GM19025 (cell line): ENCODE measurements at regions not wholly inside any gene's neighbourhood (a gene's known extent, or its start where the extent isn't known, plus 50 kb on each side); places are given as distances from the start of the nearest gene placed in this dataset.
"Not testable (repeated sequence)": the region's sequence is repeated elsewhere in the genome, so short reads cannot be mapped to it uniquely, and the experiment has no call there.

ENCODE experiments used
- ATAC-seq: cut with Tn5 transposase; IDR thresholded peaks from one replicate; pipeline ENCODE4 v1.9.1; 2021; ENCODE audit warnings: mild to moderate bottlenecking, low read depth, moderate library complexity; ENCODE audit not compliant: unreplicated experiment

DNA sequence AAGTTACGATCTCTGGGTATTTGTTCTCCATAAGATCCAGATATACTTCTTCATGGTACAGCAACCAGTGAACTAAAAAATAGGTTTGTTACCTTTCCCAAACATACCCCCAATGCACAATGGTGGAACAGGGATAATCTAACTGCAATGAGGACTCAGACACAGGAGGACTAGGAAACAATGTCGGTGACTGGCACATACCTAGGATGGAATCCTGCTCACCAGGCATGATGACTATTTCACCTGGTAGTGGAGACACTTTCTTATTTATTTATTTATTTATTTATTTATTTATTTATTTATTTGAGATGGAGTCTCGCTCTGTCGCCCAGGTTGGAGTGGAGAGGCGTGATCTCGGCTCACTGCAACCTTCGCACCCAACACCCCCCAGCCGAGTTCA is 159.9 kb upstream of the CCNH start:
- ATAC-seq: no peak

DNA sequence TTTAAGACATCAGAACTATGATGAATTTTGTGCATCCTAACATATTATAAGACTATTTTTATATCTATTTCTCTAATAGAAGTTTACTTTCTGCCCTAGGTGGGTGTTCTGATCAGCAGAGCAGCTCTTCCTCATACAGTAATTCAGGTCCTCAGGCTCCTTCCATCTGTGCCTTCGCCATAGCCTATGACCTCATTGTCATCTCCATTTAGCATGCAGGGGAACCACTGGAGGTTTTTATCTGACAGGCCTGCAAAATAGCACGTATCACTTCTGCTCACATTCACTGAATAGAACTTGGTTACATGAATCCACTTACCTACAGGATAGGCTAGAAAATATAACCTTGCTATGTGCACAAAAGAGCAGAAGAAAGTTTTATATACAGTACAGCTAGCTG is 159.4 kb upstream of the CCNH start:
- ATAC-seq: no peak

DNA sequence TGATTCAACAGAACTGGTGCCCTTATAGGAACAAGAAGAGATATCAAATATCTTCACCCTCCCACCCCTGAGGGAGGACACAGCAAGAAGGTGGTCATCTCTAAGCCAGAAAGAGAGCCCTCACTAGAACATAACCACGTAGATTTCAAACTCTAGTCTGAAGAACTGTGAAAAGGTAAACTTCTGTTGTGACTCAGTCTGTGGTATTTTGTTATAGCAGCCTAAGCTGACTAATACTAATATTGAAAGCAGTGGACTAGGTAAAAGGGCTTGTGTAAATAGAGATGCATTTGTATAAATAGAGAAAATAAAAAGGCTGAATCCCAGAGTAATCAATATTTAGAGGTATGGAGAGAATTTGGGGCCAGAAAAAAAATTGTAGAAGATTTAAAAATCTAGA is 157.6 kb upstream of the CCNH start:
- no peak for ATAC-seq

DNA sequence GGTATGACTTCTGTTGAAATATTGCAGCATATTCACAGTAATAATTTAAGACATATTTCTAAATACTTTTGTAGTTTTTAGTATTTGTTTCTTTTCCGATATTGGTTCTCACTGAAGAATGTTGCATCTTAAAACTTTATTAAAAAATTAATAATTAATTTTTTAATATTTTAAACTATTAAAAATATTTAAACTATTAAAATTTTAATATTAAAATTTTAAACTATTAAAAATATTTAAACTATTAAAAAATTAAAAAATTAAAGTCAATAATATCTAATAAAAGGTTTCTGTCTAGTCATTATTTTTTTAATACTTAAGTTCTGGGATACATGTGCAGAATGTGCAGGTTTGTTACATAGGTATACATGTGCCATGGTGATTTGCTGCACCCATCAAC is 149.3 kb upstream of the CCNH start:
- no peak for ATAC-seq

DNA sequence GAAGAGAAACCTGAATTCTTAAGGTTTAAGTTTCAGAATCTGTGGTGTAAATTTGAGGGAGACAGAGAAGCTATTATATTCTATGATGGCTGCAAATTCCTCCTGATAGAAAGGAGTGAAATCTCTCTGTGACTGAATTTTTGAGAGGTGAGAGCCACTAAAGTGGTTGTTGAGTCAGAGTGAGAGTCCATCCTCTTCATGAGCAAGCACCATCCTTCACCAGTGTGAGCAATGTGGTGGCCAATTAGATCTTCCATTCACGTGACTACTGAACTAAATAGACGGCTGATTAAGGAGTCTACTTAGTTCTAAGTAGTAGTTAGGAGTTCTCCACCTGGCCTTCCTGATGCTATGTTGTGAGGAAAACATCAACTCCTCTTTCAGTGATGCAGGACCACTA is 147.8 kb upstream of the CCNH start:
- ATAC-seq: no peak

DNA sequence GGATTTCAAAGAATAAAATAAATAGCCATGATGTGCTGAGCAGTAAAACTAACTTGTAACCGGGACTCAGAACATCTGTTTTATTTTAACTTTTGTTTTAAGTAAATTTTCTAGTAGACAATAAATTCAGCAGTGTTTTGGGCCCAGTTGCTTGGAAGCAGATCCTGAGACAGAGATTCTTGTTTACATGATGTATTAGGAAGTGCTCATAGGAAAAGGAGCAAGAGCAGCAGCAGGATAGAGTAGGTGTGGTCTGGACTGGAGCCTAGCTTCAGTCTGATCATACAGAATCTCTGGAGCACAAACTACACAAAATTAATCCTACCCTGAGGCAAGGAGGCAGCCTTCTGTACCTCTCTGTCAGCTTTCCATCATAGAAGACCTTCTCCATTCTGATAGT is 139.2 kb upstream of the CCNH start:
- no peak for ATAC-seq

DNA sequence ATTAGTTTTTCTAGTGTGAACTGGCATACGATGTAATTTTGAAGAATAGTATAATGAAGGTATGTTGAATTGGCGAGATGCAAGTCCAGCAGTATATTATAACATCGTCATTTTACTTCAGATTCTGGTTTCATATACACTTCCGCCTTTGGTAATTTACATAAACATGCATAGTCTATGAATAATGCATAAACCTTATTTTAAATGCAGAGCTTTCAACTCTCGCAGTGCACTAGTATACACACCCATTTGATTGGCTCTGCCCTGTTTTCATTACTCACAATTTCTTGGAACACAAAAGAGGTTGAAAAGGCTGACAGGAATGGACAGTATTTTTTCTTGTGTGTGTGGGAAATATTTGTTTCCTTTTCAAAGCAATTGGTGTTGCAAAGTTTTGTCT is 128.9 kb upstream of the CCNH start:
- no peak for ATAC-seq

DNA sequence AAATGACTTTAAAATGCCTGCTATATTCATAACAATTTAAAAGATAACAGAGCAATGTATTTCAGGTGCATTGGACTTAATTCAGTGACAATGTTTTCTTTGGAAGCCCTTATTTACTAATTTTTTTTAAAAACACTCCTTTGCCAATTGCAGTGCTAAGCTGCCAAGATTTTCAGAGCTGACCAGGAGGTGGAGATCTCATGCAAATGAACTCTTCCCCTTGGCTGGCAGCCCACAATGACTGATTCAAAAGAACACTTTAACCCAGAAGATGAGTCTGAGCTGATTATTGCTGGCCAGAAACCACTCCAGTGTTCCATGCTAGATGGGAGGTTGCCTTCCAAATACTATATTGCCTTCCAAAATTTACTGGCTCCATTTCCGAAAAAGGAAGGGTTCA is 128.3 kb upstream of the CCNH start:
- ATAC-seq: no peak

DNA sequence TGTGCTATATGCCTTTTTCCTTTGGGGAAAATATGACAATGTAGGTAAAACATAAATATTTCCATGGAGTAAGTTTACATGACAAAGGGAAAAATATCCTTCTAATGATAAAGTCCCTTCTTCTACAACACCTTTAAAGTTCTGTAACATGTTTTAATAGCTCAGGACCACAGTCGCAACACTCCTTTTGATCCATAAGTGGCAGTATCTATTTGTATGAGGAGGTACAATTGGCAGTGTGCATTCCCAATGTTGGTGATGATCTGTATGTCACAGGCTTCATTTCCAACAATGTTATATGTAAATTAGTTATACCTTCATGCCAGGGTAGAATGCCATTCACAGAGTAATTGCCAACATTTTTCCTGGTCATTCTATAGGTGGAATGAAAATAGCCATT is 127.1 kb upstream of the CCNH start:
- ATAC-seq: no peak

DNA sequence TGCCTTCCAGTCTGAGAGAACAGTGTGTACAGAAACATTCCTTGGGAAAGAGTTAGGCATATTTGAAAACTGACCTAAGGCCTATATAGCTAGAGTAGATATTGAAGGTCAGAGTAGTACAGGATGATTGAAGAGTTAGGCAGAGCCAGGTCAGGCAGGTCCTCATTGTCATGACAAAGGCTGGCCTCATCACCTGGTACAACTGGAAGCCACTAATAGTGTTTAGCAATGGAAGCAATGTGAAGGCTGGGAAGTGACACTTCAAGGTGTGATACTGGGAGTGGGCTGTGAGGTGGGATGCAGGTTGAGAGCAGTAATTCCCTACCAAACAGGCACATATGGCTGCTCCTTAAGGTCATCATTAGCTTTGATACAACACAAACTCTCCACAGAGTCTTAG is 123.6 kb upstream of the CCNH start:
- no peak for ATAC-seq

DNA sequence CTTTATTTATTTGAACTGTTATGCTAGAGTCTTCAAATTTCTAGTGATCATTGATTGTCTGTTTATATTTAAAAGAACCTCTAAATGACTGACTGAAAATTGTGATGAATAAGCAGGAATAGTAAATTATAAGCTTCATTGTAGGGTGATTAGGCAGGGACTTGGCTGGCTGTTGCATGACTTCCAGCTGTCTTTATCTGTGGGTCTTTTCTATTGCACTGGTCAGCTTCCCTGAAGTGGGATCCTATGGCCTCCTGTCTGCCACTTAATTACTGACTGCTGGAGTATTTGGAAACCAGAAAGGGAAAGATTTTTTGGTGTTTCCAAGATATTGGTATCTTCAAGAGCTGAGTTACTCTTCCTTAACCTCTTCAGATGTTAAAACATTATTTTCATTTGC is 123.0 kb upstream of the CCNH start:
- ATAC-seq: no peak

DNA sequence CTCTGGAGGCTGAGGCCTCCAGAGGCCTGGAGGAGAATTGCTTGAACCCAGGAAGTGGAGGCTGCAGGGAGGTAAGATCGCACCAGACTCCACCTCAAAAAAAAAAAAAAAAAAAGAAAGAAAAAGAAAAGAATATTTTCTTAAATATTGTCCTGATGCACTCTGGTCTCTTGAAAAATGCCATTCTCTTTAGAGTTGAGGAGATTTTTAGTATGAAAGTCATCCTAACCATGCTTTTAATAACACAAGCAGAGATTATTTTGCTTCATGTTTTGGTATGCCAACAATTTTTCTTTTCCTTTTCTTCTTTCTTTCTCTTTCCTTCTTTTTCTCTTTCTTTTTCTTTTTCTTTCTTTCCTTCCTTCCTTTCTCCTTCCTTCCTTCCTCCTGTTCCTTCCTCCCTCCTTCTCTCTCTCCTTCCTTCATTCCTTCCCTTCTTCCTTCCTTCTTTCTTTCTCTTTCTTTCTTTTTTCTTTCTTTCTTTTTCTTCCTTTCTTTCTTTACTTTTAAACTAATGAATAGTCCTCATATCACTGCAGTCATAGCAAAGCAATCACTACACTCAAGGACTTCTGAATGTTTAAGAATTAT is 116.9 kb upstream of the CCNH start:
- ATAC-seq: no peak

DNA sequence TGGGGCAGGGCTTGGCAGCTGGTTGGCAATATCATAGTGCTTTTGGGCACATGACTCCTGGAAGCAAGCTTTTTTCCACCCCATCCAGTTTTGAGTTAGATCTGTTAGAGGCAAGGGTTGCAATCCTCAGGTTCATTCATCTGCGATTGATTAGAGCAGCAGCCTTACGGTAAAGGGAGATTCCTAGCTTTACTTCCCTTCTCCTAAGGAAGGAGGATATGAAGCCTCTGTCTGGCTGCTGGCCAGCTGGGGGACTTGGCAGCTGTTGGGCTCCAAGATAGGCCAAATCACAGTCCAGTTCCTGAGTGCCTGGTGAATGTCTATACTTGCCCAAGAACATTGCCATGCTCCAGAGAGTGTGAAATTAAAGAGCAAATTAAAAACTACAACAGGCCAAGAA is 113.4 kb upstream of the CCNH start:
- no peak for ATAC-seq

DNA sequence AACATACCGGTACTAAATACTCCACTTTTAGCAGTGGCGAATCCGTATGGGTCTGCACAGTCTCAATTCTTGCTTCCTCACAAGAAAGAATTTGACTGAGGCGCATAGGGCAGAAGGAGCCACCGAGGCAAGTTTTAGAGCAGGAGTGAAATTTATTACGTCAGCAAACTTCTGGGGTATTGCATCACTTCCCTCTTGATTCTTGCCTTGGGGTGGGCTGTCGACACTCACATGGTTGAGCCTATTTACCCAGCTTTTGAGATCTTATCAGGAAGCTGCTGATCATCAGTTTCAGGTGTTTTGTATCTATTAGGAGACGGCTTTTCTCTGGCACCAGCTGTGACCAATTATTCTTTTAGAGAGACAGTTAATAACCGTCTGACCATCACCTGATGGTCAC is 111.5 kb upstream of the CCNH start:
- no peak for ATAC-seq

DNA sequence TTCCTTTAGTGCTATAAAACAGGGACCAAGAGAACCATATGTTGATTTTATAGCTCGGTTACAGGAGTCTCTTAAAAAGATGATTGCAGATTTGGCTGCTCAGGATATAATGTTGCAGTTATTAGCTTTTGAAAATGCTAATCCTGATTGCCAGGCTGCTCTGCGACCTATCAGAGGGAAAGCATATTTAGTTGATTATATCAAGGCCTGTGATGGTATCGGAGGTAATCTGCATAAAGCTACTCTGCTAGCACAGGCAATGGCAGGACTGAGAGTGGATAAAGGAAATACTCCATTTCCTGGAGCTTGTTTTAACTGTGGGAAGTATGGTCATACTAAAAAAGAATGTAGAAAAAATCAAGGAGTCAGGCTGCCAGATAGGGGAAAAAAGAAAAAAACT is 99.0 kb upstream of the CCNH start:
- not testable (repeated sequence) for ATAC-seq

DNA sequence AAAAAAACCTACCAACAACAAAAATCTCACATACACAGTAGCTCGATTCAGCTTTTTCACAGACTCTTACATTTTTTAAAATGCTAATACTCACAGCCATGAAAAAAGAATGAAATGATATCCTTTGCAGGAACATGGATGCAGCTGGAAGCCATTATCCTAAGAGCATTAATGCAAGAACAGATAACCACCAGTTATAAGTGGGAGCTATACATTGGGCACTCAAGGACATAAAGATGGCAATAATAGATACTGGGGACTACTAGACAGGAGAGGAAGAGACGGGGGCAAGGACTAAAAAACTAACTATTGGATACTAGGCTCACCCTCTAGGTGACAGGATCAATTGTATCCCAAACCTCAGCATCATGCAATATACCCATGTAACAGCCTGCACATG is 90.3 kb upstream of the CCNH start:
- no peak for ATAC-seq

DNA sequence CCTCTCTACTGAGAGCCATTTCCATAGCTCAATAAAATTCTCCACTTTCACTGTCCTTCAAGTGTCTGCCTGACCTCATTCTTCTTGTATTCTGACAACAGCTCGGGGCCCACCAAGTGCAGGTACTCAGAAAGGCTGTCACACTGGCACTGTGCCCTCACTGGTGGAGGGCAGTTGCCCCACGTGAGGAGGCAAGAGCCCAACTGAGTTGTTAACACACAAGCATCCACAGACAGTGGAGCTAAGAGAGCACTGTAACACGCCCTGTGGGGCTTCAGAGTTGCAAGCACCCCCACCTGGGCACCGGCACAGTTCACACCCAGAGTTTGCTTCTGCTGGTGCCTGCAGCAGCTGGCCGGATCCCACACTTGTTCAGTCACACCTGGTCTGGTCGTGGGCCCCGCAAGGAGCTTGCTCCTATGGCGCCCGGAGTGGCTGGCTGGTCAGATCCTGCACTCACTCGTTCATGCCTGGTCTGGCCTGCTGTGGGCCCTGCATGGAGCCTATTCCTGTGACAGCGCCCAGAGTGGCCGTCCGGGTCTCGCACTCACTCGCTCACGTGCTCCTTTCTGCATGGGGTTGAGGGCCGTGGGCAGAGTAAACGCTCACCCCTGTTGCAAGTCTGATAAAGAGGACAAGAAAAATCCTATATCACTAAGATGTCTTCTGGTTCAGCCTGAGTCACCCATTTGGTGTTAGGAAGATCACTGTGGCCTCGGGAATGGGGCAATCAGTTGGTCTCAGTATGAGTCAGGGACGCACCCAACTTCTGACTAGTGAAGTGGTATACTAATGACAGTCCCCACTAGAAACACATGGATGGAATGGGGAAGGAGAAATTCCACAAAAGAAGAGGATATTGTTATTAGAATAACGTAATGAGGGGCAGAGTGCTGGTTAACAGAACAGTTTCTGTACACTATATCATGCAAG is 87.0 kb upstream of the CCNH start:
- no peak for ATAC-seq
